Tibial artery (tissue), 4 donors: ENCODE measurements at regions not wholly inside any gene's neighbourhood (a gene's known extent, or its start where the extent isn't known, plus 50 kb on each side); places are given as distances from the start of the nearest gene placed in this dataset.

Source experiments
- DNase-seq, 2 donors: peaks; one replicate each; pipeline ENCODE4 v3.0.0-alpha.2; 2019
- H3K27ac ChIP-seq, 2 donors: fragments of 200-600 bp; sonication (generic) in 1 of 2; 1 replicate in 1 of 2; 2 replicates in 1 of 2; pipeline ENCODE4 v1.5.1; 2018 to 2019; ENCODE audit warnings: mild to moderate bottlenecking in 1 of 2
- H3K27me3 ChIP-seq, 2 donors: fragments of 200-600 bp; sonication (generic) in 1 of 2; one replicate each; pipeline versions ENCODE4 v1.5.1 to v1.6.0; 2016 to 2019
- H3K36me3 ChIP-seq, 3 donors: fragments of 200-600 bp; sonication (generic) in 2 of 3; one replicate each; pipeline ENCODE4 v1.5.1; 2016 to 2019; ENCODE audit warnings: mild to moderate bottlenecking in 2 of 3
- H3K4me1 ChIP-seq, 4 donors: fragments of 200-600 bp; sonication (generic) in 2 of 4; 1 replicate in 3 of 4; 2 replicates in 1 of 4; pipeline ENCODE4 v1.5.1; 2016 to 2019
- H3K4me3 ChIP-seq, 2 donors: fragments of 200-600 bp; sonication (generic) in 1 of 2; 1 replicate in 1 of 2; 2 replicates in 1 of 2; pipeline ENCODE4 v1.5.1; 2018 to 2019; ENCODE audit warnings: mild to moderate bottlenecking in 2 of 2
- H3K9me3 ChIP-seq, 3 donors: fragments of 200-600 bp; sonication (generic) in 1 of 3; one replicate each; pipeline ENCODE4 v1.5.1; 2016 to 2019
- intact Hi-C: fragments of 100-400 bp; cut with DNase I; formaldehyde crosslinking; loops from one replicate; pipeline ENCODE4 v1.15.0; 2023; ENCODE audit warnings: low total_unique reads
- TF ChIP-seq, protein P1 (sequence below), 2 experiments: fragments of 200-600 bp in 1 of 2; fragments of 450-650 bp in 1 of 2; IDR thresholded peaks; one replicate each; pipeline ENCODE4 v1.5.1; 2017 to 2019; ENCODE audit warnings: antibody characterized with exemption in 2 of 2, mild to moderate bottlenecking in 1 of 2, moderate library complexity in 1 of 2

DNA sequence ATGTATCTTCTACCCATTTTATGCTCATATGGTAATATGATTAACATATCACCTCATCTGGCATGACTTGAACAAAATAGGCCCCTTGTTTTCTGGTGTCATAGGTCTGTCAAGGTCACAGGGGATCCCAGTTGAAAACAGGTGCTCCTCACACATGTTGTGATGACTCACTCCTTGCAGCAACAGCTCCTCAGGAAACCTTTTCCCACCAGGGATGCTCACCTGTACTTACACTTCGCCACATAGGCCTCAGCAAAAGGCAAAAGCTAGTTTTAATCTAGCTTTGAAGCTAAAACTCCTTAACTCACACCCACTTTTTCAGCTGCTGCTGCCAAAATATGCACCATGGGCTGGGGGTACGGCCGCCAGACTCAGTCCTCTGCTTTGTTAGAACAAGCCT, 110.0 kb upstream of the SOX21 start:
- intact Hi-C loops: no loop called here
- no peak for DNase-seq

GRCh38 chr13:94816256-94816655, 103.9 kb upstream of the SOX21 start:
- intact Hi-C loops: no loop called here
- Histone ChIP-seq H3K4me1 (no peaks in the 10 kb centered on the region), H3K27ac (no peak overlapping the region), H3K9me3 (no peaks in the 10 kb centered on the region), H3K36me3 (no peaks in the 10 kb centered on the region), H3K4me3 (no peak overlapping the region), H3K27me3 (no peaks in the 10 kb centered on the region)
- no peak for DNase-seq
- TF ChIP-seq, protein P1, sequence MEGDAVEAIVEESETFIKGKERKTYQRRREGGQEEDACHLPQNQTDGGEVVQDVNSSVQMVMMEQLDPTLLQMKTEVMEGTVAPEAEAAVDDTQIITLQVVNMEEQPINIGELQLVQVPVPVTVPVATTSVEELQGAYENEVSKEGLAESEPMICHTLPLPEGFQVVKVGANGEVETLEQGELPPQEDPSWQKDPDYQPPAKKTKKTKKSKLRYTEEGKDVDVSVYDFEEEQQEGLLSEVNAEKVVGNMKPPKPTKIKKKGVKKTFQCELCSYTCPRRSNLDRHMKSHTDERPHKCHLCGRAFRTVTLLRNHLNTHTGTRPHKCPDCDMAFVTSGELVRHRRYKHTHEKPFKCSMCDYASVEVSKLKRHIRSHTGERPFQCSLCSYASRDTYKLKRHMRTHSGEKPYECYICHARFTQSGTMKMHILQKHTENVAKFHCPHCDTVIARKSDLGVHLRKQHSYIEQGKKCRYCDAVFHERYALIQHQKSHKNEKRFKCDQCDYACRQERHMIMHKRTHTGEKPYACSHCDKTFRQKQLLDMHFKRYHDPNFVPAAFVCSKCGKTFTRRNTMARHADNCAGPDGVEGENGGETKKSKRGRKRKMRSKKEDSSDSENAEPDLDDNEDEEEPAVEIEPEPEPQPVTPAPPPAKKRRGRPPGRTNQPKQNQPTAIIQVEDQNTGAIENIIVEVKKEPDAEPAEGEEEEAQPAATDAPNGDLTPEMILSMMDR (IDR thresholded peaks at IDR 0.05): no peak

More for the DNA sequence above, 110.0 kb upstream of the SOX21 start:
- TF ChIP-seq, protein P1 (IDR thresholded peaks at IDR 0.05): no peak
- no peaks in the 10 kb centered on the region for H3K27me3 ChIP-seq
- no peaks in the 10 kb centered on the region for H3K9me3 ChIP-seq
- H3K4me1 ChIP-seq: no peaks in the 10 kb centered on the region
- H3K27ac ChIP-seq: no peak overlapping the region
- no peak overlapping the region for H3K4me3 ChIP-seq
- no peaks in the 10 kb centered on the region for H3K36me3 ChIP-seq

- no peaks in the 10 kb centered on the region for H3K27me3 ChIP-seq
- H3K4me1 ChIP-seq: no peaks in the 10 kb centered on the region
- H3K27ac ChIP-seq: no peak overlapping the region
- DNase-seq: no peak
- H3K36me3 ChIP-seq: no peaks in the 10 kb centered on the region
- H3K4me3 ChIP-seq: no peak overlapping the region
- H3K9me3 ChIP-seq: no peaks in the 10 kb centered on the region
- TF ChIP-seq, protein P1 (IDR thresholded peaks at IDR 0.05): no peak
- intact Hi-C loops: no loop called here
These were observed 101.7 kb upstream of the SOX21 start for GRCh38 chr13:94813920-94814475.

DNA sequence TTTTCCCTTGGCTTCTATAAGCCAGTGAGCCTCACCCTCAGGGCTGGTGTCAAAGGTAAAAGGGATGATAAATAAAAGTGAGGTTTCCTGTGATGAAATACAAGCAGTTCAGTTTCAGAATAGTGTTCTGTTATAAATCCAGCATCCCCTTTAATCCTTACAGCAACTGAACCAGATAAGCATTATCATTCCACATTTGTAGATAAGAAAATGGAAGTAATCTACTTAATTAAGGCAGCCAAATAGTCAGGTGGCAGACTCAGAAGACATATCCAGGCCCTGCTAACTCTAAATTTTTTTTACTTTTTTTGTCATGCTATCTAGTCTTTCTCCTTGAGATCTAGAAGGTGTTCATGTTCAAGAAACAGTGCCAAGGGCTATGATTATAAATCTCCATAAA, 99.4 kb upstream of the SOX21 start:
- no peak overlapping the region for H3K27ac ChIP-seq

DNA sequence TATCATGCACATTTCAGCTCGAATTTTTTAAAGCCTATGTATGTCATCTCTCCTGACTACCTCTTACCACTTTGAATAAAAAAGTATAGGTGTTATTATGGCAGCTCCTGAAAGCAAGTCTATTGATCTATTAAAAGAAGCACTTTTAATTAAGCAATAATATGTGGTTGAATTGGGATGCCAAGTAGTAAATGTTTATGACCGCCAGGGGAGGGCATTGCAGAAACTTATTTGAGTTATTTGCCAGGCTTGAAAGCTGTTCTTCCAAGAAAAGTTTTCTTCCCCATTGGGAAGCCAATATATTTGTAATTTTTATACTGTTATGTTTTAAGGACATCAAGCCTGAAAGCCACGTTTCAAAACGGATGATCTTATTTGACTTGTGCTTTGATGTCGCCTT, 88.1 kb upstream of the SOX21 start:
- no peaks in the 10 kb centered on the region for H3K9me3 ChIP-seq
- intact Hi-C loops: no loop called here
- DNase-seq: no peak

More for the DNA sequence above, 99.4 kb upstream of the SOX21 start:
- intact Hi-C loops: no loop called here
- H3K4me1 ChIP-seq: no peaks in the 10 kb centered on the region
- H3K36me3 ChIP-seq: no peaks in the 10 kb centered on the region
- TF ChIP-seq, protein P1 (IDR thresholded peaks at IDR 0.05): no peak
- no peaks in the 10 kb centered on the region for H3K27me3 ChIP-seq
- DNase-seq: no peak
- no peak overlapping the region for H3K4me3 ChIP-seq
- H3K9me3 ChIP-seq: no peaks in the 10 kb centered on the region

More for the DNA sequence above, 88.1 kb upstream of the SOX21 start:
- no peak overlapping the region for H3K4me3 ChIP-seq
- TF ChIP-seq, protein P1 (IDR thresholded peaks at IDR 0.05): no peak
- H3K27me3 ChIP-seq: no peaks in the 10 kb centered on the region
- no peaks in the 10 kb centered on the region for H3K36me3 ChIP-seq
- H3K27ac ChIP-seq: no peak overlapping the region
- H3K4me1 ChIP-seq: no peaks in the 10 kb centered on the region
